ENCODE measurements at regions not wholly inside any gene's neighbourhood (a gene's known extent, or its start where the extent isn't known, plus 50 kb on each side); places are given as distances from the start of the nearest gene placed in this dataset.
"Not testable (repeated sequence)": the region's sequence is repeated elsewhere in the genome, so short reads cannot be mapped to it uniquely, and the experiment has no call there.

GRCh38 chr16:22572331-22573224 is 61.9 kb downstream of the NPIPB5 start:
- DNase-seq; H3K9me3 Mint-ChIP-seq; CTCF ChIA-PET; intact Hi-C loops (cut with micrococcal nuclease); H3K4me1 Mint-ChIP-seq (ENCODE audit: low read depth); H3K36me3 Mint-ChIP-seq; H3K4me3 Mint-ChIP-seq; POLR2A ChIA-PET; H3K27me3 Mint-ChIP-seq; H3K27ac Mint-ChIP-seq: not testable (repeated sequence)

GRCh38 chr16:22573225-22573530 is 62.5 kb downstream of the NPIPB5 start:
- H3K4me3 Mint-ChIP-seq; H3K4me1 Mint-ChIP-seq (ENCODE audit: low read depth); H3K36me3 Mint-ChIP-seq; intact Hi-C loops (cut with micrococcal nuclease); DNase-seq; POLR2A ChIA-PET; H3K27me3 Mint-ChIP-seq; H3K27ac Mint-ChIP-seq; H3K9me3 Mint-ChIP-seq; CTCF ChIA-PET: not testable (repeated sequence)

- CTCF ChIA-PET; H3K4me3 Mint-ChIP-seq; DNase-seq; H3K36me3 Mint-ChIP-seq; POLR2A ChIA-PET; H3K27ac Mint-ChIP-seq; H3K27me3 Mint-ChIP-seq; H3K9me3 Mint-ChIP-seq; H3K4me1 Mint-ChIP-seq (ENCODE audit: low read depth); intact Hi-C loops (cut with micrococcal nuclease): not testable (repeated sequence)
Observed at GRCh38 chr16:22576506-22576905, 65.8 kb downstream of the NPIPB5 start.

- H3K27me3 Mint-ChIP-seq, CTCF ChIA-PET: not testable (repeated sequence)
Observed at GRCh38 chr16:22583195-22583594, 72.5 kb downstream of the NPIPB5 start.

GRCh38 chr16:22584459-22584858 is 73.8 kb downstream of the NPIPB5 start:
- H3K36me3 Mint-ChIP-seq; H3K4me3 Mint-ChIP-seq; H3K4me1 Mint-ChIP-seq (ENCODE audit: low read depth); DNase-seq; intact Hi-C loops (cut with micrococcal nuclease); POLR2A ChIA-PET; H3K9me3 Mint-ChIP-seq; CTCF ChIA-PET; H3K27ac Mint-ChIP-seq; H3K27me3 Mint-ChIP-seq: not testable (repeated sequence)

More at GRCh38 chr16:22583195-22583594, 72.5 kb downstream of the NPIPB5 start:
- H3K4me3 Mint-ChIP-seq; H3K9me3 Mint-ChIP-seq; H3K36me3 Mint-ChIP-seq; H3K4me1 Mint-ChIP-seq (ENCODE audit: low read depth); intact Hi-C loops (cut with micrococcal nuclease); POLR2A ChIA-PET; DNase-seq; H3K27ac Mint-ChIP-seq: not testable (repeated sequence)

GRCh38 chr16:22584941-22585340 is 74.2 kb downstream of the NPIPB5 start:
- DNase-seq; H3K4me1 Mint-ChIP-seq (ENCODE audit: low read depth); POLR2A ChIA-PET; H3K9me3 Mint-ChIP-seq; H3K36me3 Mint-ChIP-seq; H3K4me3 Mint-ChIP-seq; H3K27me3 Mint-ChIP-seq; CTCF ChIA-PET; H3K27ac Mint-ChIP-seq; intact Hi-C loops (cut with micrococcal nuclease): not testable (repeated sequence)

GRCh38 chr16:22585431-22585830 is 74.7 kb downstream of the NPIPB5 start:
- H3K36me3 Mint-ChIP-seq; POLR2A ChIA-PET; intact Hi-C loops (cut with micrococcal nuclease); H3K27ac Mint-ChIP-seq; H3K27me3 Mint-ChIP-seq; H3K9me3 Mint-ChIP-seq; H3K4me3 Mint-ChIP-seq; DNase-seq; H3K4me1 Mint-ChIP-seq (ENCODE audit: low read depth); CTCF ChIA-PET: not testable (repeated sequence)

- DNase-seq; H3K4me1 Mint-ChIP-seq (ENCODE audit: low read depth); H3K27ac Mint-ChIP-seq; CTCF ChIA-PET; intact Hi-C loops (cut with micrococcal nuclease); H3K4me3 Mint-ChIP-seq; H3K9me3 Mint-ChIP-seq; H3K36me3 Mint-ChIP-seq; POLR2A ChIA-PET; H3K27me3 Mint-ChIP-seq: not testable (repeated sequence)
Observed at GRCh38 chr16:22586732-22587131, 76.0 kb downstream of the NPIPB5 start.

GRCh38 chr16:22589757-22590156 is 79.1 kb downstream of the NPIPB5 start:
- CTCF ChIA-PET; H3K27me3 Mint-ChIP-seq; DNase-seq; H3K4me1 Mint-ChIP-seq (ENCODE audit: low read depth); H3K27ac Mint-ChIP-seq; H3K36me3 Mint-ChIP-seq; H3K4me3 Mint-ChIP-seq; intact Hi-C loops (cut with micrococcal nuclease); POLR2A ChIA-PET; H3K9me3 Mint-ChIP-seq: not testable (repeated sequence)

GRCh38 chr16:22596445-22597045 is 85.9 kb downstream of the NPIPB5 start:
- H3K4me1 Mint-ChIP-seq (ENCODE audit: low read depth); H3K36me3 Mint-ChIP-seq; POLR2A ChIA-PET; CTCF ChIA-PET; H3K9me3 Mint-ChIP-seq; DNase-seq; H3K27ac Mint-ChIP-seq; H3K27me3 Mint-ChIP-seq; intact Hi-C loops (cut with micrococcal nuclease); H3K4me3 Mint-ChIP-seq: not testable (repeated sequence)

- POLR2A ChIA-PET; DNase-seq; intact Hi-C loops (cut with micrococcal nuclease); CTCF ChIA-PET; H3K36me3 Mint-ChIP-seq; H3K9me3 Mint-ChIP-seq; H3K4me1 Mint-ChIP-seq (ENCODE audit: low read depth); H3K27ac Mint-ChIP-seq; H3K27me3 Mint-ChIP-seq; H3K4me3 Mint-ChIP-seq: not testable (repeated sequence)
Observed at GRCh38 chr16:22603744-22604143, 93.1 kb downstream of the NPIPB5 start.

- H3K9me3 Mint-ChIP-seq; intact Hi-C loops (cut with micrococcal nuclease); H3K27me3 Mint-ChIP-seq; H3K27ac Mint-ChIP-seq; POLR2A ChIA-PET; CTCF ChIA-PET; H3K4me3 Mint-ChIP-seq; H3K4me1 Mint-ChIP-seq (ENCODE audit: low read depth); DNase-seq; H3K36me3 Mint-ChIP-seq: not testable (repeated sequence)
Observed at GRCh38 chr16:22606619-22607018, 95.9 kb downstream of the NPIPB5 start.

- DNase-seq; H3K9me3 Mint-ChIP-seq; intact Hi-C loops (cut with micrococcal nuclease); H3K27ac Mint-ChIP-seq; H3K36me3 Mint-ChIP-seq; POLR2A ChIA-PET; H3K4me1 Mint-ChIP-seq (ENCODE audit: low read depth); H3K27me3 Mint-ChIP-seq; CTCF ChIA-PET; H3K4me3 Mint-ChIP-seq: not testable (repeated sequence)
Observed at GRCh38 chr16:22609798-22610197, 99.1 kb downstream of the NPIPB5 start.

Measured in activated CD4-positive, alpha-beta memory T cell treated with anti-CD3 and anti-CD28 coated beads for 36 hours (primary cell).